DMS 273 (cell line): ENCODE measurements at regions not wholly inside any gene's neighbourhood (a gene's known extent, or its start where the extent isn't known, plus 50 kb on each side); places are given as distances from the start of the nearest gene placed in this dataset.
"Not testable (repeated sequence)": the region's sequence is repeated elsewhere in the genome, so short reads cannot be mapped to it uniquely, and the experiment has no call there.

Experiments used
- DNase-seq: peaks from one replicate; lab custom pipeline; 2025; ENCODE audit not compliant: unreplicated experiment; lab: John Stamatoyannopoulos, UW

- no peak for DNase-seq
Measured at GRCh38 chr4:94011190-94011589, 182.6 kb downstream of the ATOH1 start.

- DNase-seq = no peak
Measured at GRCh38 chr4:94014484-94015136, 186.1 kb downstream of the ATOH1 start.

- DNase-seq = no peak
Measured at GRCh38 chr4:94015956-94016355, 187.4 kb downstream of the ATOH1 start.

GRCh38 chr4:94032754-94033153 lies 174.9 kb upstream of the SMARCAD1 start:
- peak; percentile 1 for DNase-seq

- no peak for DNase-seq
Measured at GRCh38 chr4:94036964-94037363, 170.7 kb upstream of the SMARCAD1 start.

GRCh38 chr4:94038195-94038594 lies 169.5 kb upstream of the SMARCAD1 start:
- no peak for DNase-seq

- no peak for DNase-seq
Measured at GRCh38 chr4:94039226-94039625, 168.4 kb upstream of the SMARCAD1 start.

- DNase-seq = not testable (repeated sequence)
Measured at GRCh38 chr4:94044471-94044870, 163.2 kb upstream of the SMARCAD1 start.

- no peak for DNase-seq
Measured at GRCh38 chr4:94063084-94063483, 144.6 kb upstream of the SMARCAD1 start.

- DNase-seq = no peak
Measured at GRCh38 chr4:94068753-94069719, 138.6 kb upstream of the SMARCAD1 start.

- no peak for DNase-seq
Measured at GRCh38 chr4:94076498-94076897, 131.2 kb upstream of the SMARCAD1 start.

GRCh38 chr4:94084155-94084554 lies 123.5 kb upstream of the SMARCAD1 start:
- DNase-seq = no peak

GRCh38 chr4:94099141-94099540 lies 108.5 kb upstream of the SMARCAD1 start:
- DNase-seq = not testable (repeated sequence)

GRCh38 chr4:94112644-94113043 lies 95.0 kb upstream of the SMARCAD1 start:
- DNase-seq = no peak

- no peak for DNase-seq
Measured at GRCh38 chr4:94115687-94116086, 92.0 kb upstream of the SMARCAD1 start.

- no peak for DNase-seq
Measured at GRCh38 chr4:94116842-94117241, 90.8 kb upstream of the SMARCAD1 start.

GRCh38 chr4:94126669-94127068 lies 81.0 kb upstream of the SMARCAD1 start:
- peak; percentile 24 for DNase-seq

- peak; percentile 43 for DNase-seq
Measured at GRCh38 chr4:94127707-94128328, 79.8 kb upstream of the SMARCAD1 start.

- no peak for DNase-seq
Measured at GRCh38 chr4:94131212-94131611, 76.5 kb upstream of the SMARCAD1 start.

- DNase-seq = peak; percentile 2
Measured at GRCh38 chr4:94135701-94136100, 72.0 kb upstream of the SMARCAD1 start.

- DNase-seq = no peak
Measured at GRCh38 chr4:94139931-94140612, 67.6 kb upstream of the SMARCAD1 start.
